Astrocyte of the spinal cord (primary cell): ENCODE measurements at regions not wholly inside any gene's neighbourhood (a gene's known extent, or its start where the extent isn't known, plus 50 kb on each side); places are given as distances from the start of the nearest gene placed in this dataset.

ENCODE experiments used
- DNase-seq: peaks from one replicate; pipeline ENCODE4 v3.0.0; 2011; ENCODE audit warnings: low read depth, low spot score
- H3K4me3 ChIP-seq: 2 replicates; pipeline ENCODE4 v1.5.1; 2011; ENCODE audit warnings: low read depth, mild to moderate bottlenecking, low read length, moderate library complexity
- CTCF ChIP-seq: IDR thresholded peaks from 2 replicates; pipeline ENCODE4 v1.5.1; 2012; ENCODE audit warnings: low read depth, mild to moderate bottlenecking, low read length, inconsistent platforms
- in situ Hi-C: cut with HindIII; loops from 2 replicates; pipeline ENCODE4 v1.10.0; 2017; ENCODE audit warnings: low sequenced_read_pairs

GRCh38 chr20:39600156-39600555, 638.0 kb downstream of the DHX35 start:
- TF ChIP-seq CTCF, result no peak
- in situ Hi-C loops, result no loop called here
- no peak overlapping the region for H3K4me3 ChIP-seq
- DNase-seq, result no peak

GRCh38 chr20:39596554-39596953, 634.4 kb downstream of the DHX35 start:
- H3K4me3 ChIP-seq, result no peak overlapping the region
- no peak for DNase-seq
- in situ Hi-C loops, result no loop called here
- no peak for TF ChIP-seq CTCF

GRCh38 chr20:39592371-39592770, 630.2 kb downstream of the DHX35 start:
- DNase-seq, result no peak
- no peak for TF ChIP-seq CTCF
- in situ Hi-C loops, result no loop called here
- H3K4me3 ChIP-seq, result no peak overlapping the region

- in situ Hi-C loops, result no loop called here
- no peak for TF ChIP-seq CTCF
- DNase-seq, result no peak
- H3K4me3 ChIP-seq, result no peak overlapping the region
Observed at GRCh38 chr20:39588148-39588757, 626.1 kb downstream of the DHX35 start.

GRCh38 chr20:39581034-39581433, 618.9 kb downstream of the DHX35 start:
- in situ Hi-C loops, result no loop called here
- TF ChIP-seq CTCF, result no peak
- no peak for DNase-seq
- H3K4me3 ChIP-seq, result no peak overlapping the region

- in situ Hi-C loops, result no loop called here
- H3K4me3 ChIP-seq, result no peak overlapping the region
- DNase-seq, result peak; percentile 3
- no peak for TF ChIP-seq CTCF
Observed at GRCh38 chr20:39576771-39577170, 614.6 kb downstream of the DHX35 start.

- H3K4me3 ChIP-seq, result no peak overlapping the region
- TF ChIP-seq CTCF, result no peak
- in situ Hi-C loops, result no loop called here
- no peak for DNase-seq
Observed at GRCh38 chr20:39574061-39574460, 611.9 kb downstream of the DHX35 start.
